ENCODE measurements at regions not wholly inside any gene's neighbourhood (a gene's known extent, or its start where the extent isn't known, plus 50 kb on each side); places are given as distances from the start of the nearest gene placed in this dataset.

DNA sequence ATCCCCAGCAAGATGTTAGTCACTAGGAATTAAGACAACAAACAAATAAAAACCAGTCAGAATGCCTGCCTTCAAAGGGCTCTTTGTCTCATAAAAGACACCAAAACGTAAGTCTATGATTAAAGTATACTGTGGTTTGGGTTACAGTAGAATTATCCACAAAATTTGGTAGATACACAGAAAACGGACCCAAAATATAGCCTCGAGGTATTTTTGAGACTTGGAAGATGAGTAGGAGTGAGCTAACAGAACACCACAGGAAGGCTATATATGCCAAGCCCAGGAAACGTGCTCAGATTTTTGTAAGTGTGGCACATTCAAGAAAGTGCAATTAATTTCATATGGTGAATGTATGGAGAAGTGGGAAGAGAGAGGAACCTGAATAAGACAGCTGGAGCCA lies 831.4 kb downstream of the CDH11 start:
- H3K27me3 ChIP-seq (replicated peaks in 1 of 2; ENCODE audit: control insufficient read depth in 2 of 2, insufficient read depth in 2 of 2, low read length in 1 of 2) = no peaks in the 10 kb centered on the region
- no TSS peak for BruUV-seq (replicated peaks)
- POLR2A ChIA-PET = no interaction called here
- intact Hi-C loops (cut with micrococcal nuclease; ENCODE audit: unreplicated experiment) = no loop called here
- ATAC-seq (no peak), FAIRE-seq (no peak), DNase-seq (ENCODE audit: low read depth, low spot score) (no peak)
- no peaks in the 10 kb centered on the region for H3K79me2 ChIP-seq (ENCODE audit: control insufficient read depth, insufficient read depth, low read length)
- no peak overlapping the region for H3K27ac ChIP-seq (ENCODE audit: control insufficient read depth, insufficient read depth)
- TF ChIP-seq ETV6 (conservative IDR thresholded peaks at IDR 0.05 in 1 of 2, IDR thresholded peaks at IDR 0.05 in 1 of 2; ENCODE audit: borderline replicate concordance in 1 of 2, low read depth in 1 of 2) = no peak
- no peak for TF ChIP-seq BCL11A (IDR thresholded peaks at IDR 0.05; ENCODE audit: low read depth, low read length)
- no peak for TF ChIP-seq ZSCAN29 (IDR thresholded peaks at IDR 0.05)
- TF ChIP-seq EZH2 (IDR thresholded peaks at IDR 0.05; ENCODE audit: borderline replicate concordance, control insufficient read depth, low read depth, low read length) = no peak
- CTCF ChIA-PET = no interaction called here
- no peaks in the 10 kb centered on the region for H4K20me1 ChIP-seq (ENCODE audit: control insufficient read depth, insufficient read depth)
- SMC1A ChIA-PET (ENCODE audit: uncharacterized antibody, unreplicated experiment) = interaction anchor here (1.6 kb wide), 1 partner anchor 11 kb away, joined by 6 read pairs; no protein-coding TSS in a partner anchor
- no peaks in the 10 kb centered on the region for H3K9me3 ChIP-seq (replicated peaks; ENCODE audit: control insufficient read depth, insufficient read depth, low read length)
- no peaks in the 10 kb centered on the region for H3K36me3 ChIP-seq (ENCODE audit: control insufficient read depth in 2 of 2, insufficient read depth in 2 of 2, low read length in 1 of 2)
- RAD21 ChIA-PET (ENCODE audit: unreplicated experiment) = no interaction called here
- H3K4me3 ChIP-seq = no peak overlapping the region
- 0% methylated on average over 4 of the region's 4 CpGs for WGBS (ENCODE audit: insufficient coverage, insufficient replicate concordance, low lambda C conversion rate, missing lambda C conversion rate)
- no peak overlapping the region for H3K4me2 ChIP-seq (ENCODE audit: control insufficient read depth, insufficient read depth)
- in situ Hi-C loops (cut with MboI) = no loop called here
- no peak overlapping the region for H2AFZ ChIP-seq (ENCODE audit: control insufficient read depth, low read depth, low read length)
- H3K4me1 ChIP-seq (ENCODE audit: control insufficient read depth, insufficient read depth, low read length) = no peaks in the 10 kb centered on the region
- no peak overlapping the region for H3K9ac ChIP-seq (ENCODE audit: control insufficient read depth, insufficient read depth, low read length)

DNA sequence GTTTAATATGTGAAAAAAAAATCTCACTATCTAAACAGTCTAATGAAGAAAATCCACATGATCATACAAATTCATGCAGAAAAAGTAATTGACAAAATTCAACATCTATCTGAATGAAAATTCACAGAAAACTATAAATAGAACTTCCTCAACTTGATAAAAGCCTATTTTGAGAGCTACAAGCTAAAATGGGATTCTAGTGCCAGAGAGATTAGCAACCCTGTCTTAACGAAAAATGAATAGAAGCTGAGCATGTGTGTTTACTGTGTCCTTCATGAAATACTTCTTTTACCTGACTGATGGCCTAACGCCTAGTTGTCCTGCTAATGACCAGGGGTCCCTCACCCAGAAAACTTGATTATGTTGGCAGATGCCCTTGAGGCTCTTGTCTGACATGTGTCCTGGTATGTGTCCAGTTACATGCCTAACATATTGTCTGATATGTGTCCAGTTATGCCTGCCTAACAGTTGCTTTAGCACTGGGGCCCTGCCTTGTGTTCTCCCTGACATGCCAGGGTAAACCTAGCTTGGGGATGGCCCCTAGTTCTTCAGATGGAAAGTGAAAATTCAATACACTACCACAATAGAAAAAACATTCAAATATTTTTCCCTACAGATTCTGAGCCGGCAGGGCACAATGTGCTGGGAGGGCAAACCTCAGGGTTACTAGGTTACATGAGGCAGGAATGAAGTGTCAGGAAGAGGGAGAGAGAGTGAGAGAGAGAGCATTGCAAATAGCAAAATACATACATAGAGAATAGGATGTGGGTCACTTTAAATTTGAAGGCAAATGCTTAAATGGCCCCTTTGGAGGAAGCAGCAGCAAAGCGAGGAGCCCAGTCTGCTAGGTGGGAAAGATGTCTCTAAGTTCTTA lies 834.0 kb downstream of the CDH11 start:
- no peaks in the 10 kb centered on the region for H3K4me1 ChIP-seq (ENCODE audit: control insufficient read depth, insufficient read depth, low read length)
- ATAC-seq (no peak), DNase-seq (ENCODE audit: low read depth, low spot score) (no peak), FAIRE-seq (no peak)
- POLR2A ChIA-PET = interaction anchor here (0.7 kb wide), 1 partner anchor 269 kb away, joined by 7 read pairs; no protein-coding TSS in a partner anchor
- in situ Hi-C loops (cut with MboI) (no loop called here), intact Hi-C loops (cut with micrococcal nuclease; ENCODE audit: unreplicated experiment) (no loop called here)
- H3K79me2 ChIP-seq (ENCODE audit: control insufficient read depth, insufficient read depth, low read length) = no peaks in the 10 kb centered on the region
- H2AFZ ChIP-seq (ENCODE audit: control insufficient read depth, low read depth, low read length) = no peak overlapping the region
- CTCF ChIA-PET = no interaction called here
- H3K4me3 ChIP-seq = no peak overlapping the region
- TF ChIP-seq, protein P1, sequence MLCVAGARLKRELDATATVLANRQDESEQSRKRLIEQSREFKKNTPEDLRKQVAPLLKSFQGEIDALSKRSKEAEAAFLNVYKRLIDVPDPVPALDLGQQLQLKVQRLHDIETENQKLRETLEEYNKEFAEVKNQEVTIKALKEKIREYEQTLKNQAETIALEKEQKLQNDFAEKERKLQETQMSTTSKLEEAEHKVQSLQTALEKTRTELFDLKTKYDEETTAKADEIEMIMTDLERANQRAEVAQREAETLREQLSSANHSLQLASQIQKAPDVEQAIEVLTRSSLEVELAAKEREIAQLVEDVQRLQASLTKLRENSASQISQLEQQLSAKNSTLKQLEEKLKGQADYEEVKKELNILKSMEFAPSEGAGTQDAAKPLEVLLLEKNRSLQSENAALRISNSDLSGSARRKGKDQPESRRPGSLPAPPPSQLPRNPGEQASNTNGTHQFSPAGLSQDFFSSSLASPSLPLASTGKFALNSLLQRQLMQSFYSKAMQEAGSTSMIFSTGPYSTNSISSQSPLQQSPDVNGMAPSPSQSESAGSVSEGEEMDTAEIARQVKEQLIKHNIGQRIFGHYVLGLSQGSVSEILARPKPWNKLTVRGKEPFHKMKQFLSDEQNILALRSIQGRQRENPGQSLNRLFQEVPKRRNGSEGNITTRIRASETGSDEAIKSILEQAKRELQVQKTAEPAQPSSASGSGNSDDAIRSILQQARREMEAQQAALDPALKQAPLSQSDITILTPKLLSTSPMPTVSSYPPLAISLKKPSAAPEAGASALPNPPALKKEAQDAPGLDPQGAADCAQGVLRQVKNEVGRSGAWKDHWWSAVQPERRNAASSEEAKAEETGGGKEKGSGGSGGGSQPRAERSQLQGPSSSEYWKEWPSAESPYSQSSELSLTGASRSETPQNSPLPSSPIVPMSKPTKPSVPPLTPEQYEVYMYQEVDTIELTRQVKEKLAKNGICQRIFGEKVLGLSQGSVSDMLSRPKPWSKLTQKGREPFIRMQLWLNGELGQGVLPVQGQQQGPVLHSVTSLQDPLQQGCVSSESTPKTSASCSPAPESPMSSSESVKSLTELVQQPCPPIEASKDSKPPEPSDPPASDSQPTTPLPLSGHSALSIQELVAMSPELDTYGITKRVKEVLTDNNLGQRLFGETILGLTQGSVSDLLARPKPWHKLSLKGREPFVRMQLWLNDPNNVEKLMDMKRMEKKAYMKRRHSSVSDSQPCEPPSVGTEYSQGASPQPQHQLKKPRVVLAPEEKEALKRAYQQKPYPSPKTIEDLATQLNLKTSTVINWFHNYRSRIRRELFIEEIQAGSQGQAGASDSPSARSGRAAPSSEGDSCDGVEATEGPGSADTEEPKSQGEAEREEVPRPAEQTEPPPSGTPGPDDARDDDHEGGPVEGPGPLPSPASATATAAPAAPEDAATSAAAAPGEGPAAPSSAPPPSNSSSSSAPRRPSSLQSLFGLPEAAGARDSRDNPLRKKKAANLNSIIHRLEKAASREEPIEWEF (IDR thresholded peaks at IDR 0.05; ENCODE audit: insufficient replicate concordance, low read depth, low read length) = no peak
- no peaks in the 10 kb centered on the region for H3K36me3 ChIP-seq (ENCODE audit: control insufficient read depth in 2 of 2, insufficient read depth in 2 of 2, low read length in 1 of 2)
- RAD21 ChIA-PET (ENCODE audit: unreplicated experiment) = no interaction called here
- no peak overlapping the region for H3K4me2 ChIP-seq (ENCODE audit: control insufficient read depth, insufficient read depth)
- SMC1A ChIA-PET (ENCODE audit: uncharacterized antibody, unreplicated experiment) = interaction anchor here (0.6 kb wide), 1 partner anchor 44 kb away, joined by 3 read pairs; no protein-coding TSS in a partner anchor
- no peaks in the 10 kb centered on the region for H3K27me3 ChIP-seq (replicated peaks in 1 of 2; ENCODE audit: control insufficient read depth in 2 of 2, insufficient read depth in 2 of 2, low read length in 1 of 2)
- BruUV-seq (replicated peaks) = no TSS peak
- H4K20me1 ChIP-seq (ENCODE audit: control insufficient read depth, insufficient read depth) = no peaks in the 10 kb centered on the region
- no peaks in the 10 kb centered on the region for H3K9me3 ChIP-seq (replicated peaks; ENCODE audit: control insufficient read depth, insufficient read depth, low read length)
- no peak overlapping the region for H3K9ac ChIP-seq (ENCODE audit: control insufficient read depth, insufficient read depth, low read length)
- 13% methylated on average over 4 of the region's 4 CpGs for WGBS (ENCODE audit: insufficient coverage, insufficient replicate concordance, low lambda C conversion rate, missing lambda C conversion rate)
- no peak overlapping the region for H3K27ac ChIP-seq (ENCODE audit: control insufficient read depth, insufficient read depth)
